ENCODE measurements at regions not wholly inside any gene's neighbourhood (a gene's known extent, or its start where the extent isn't known, plus 50 kb on each side); places are given as distances from the start of the nearest gene placed in this dataset.

GRCh38 chr19:27679399-27679798 is 1533.6 kb downstream of the UQCRFS1 start:
- no peak for TF ChIP-seq CTCF (conservative IDR thresholded peaks at IDR 0.05; ENCODE audit: low read length)
- no peak for TF ChIP-seq EZH2phosphoT487 (IDR thresholded peaks at IDR 0.05; ENCODE audit: borderline replicate concordance)

Measured in Loucy (cell line).